ENCODE measurements at regions not wholly inside any gene's neighbourhood (a gene's known extent, or its start where the extent isn't known, plus 50 kb on each side); places are given as distances from the start of the nearest gene placed in this dataset.
A peak's percentile ranks its signal among the peaks of the same experiment; 100 is the strongest.
"Not testable (repeated sequence)": the region's sequence is repeated elsewhere in the genome, so short reads cannot be mapped to it uniquely, and the experiment has no call there.

GRCh38 chr7:106463851-106464611 lies 179.2 kb upstream of the NAMPT start:
- ATAC-seq (no peak), DNase-seq (no peak)
- intact Hi-C loops (cut with micrococcal nuclease), result loop anchor here (10.0 kb wide), 1 partner anchor 179 kb away; the partner anchor contains the start of gene NAMPT

- ATAC-seq (no peak), DNase-seq (no peak)
- intact Hi-C loops (cut with micrococcal nuclease), result loop anchor here (1.0 to 10.0 kb wide), 2 partner anchors 178 to 287 kb away; partner anchors contain the start of gene NAMPT
These were observed 178.2 kb upstream of the NAMPT start for GRCh38 chr7:106462914-106463482.

- intact Hi-C loops (cut with micrococcal nuclease), result loop anchor here (1.0 to 10.0 kb wide), 2 partner anchors 178 to 286 kb away; partner anchors contain the start of gene NAMPT
These were observed 177.6 kb upstream of the NAMPT start for GRCh38 chr7:106462365-106462859.

GRCh38 chr7:106460792-106461254 lies 176.0 kb upstream of the NAMPT start:
- no peak for ATAC-seq
- DNase-seq, result no peak
- intact Hi-C loops (cut with micrococcal nuclease), result loop anchor here (10.0 kb wide), 1 partner anchor 176 kb away; the partner anchor contains the start of gene NAMPT

More at GRCh38 chr7:106462365-106462859, 177.6 kb upstream of the NAMPT start:
- DNase-seq (no peak), ATAC-seq (peak; percentile 37)

GRCh38 chr7:106459397-106460072 lies 174.8 kb upstream of the NAMPT start:
- intact Hi-C loops (cut with micrococcal nuclease), result loop anchor here (10.0 kb wide), 1 partner anchor 175 kb away; the partner anchor contains the start of gene NAMPT
- no peak for ATAC-seq

GRCh38 chr7:106457678-106458077 lies 172.9 kb upstream of the NAMPT start:
- ATAC-seq (no peak), DNase-seq (no peak)
- intact Hi-C loops (cut with micrococcal nuclease), result no loop called here

More at GRCh38 chr7:106459397-106460072, 174.8 kb upstream of the NAMPT start:
- no peak for DNase-seq

GRCh38 chr7:106456329-106456728 lies 171.5 kb upstream of the NAMPT start:
- no peak for ATAC-seq
- intact Hi-C loops (cut with micrococcal nuclease), result no loop called here

GRCh38 chr7:106452031-106452851 lies 167.5 kb upstream of the NAMPT start:
- ATAC-seq (no peak), DNase-seq (no peak)
- intact Hi-C loops (cut with micrococcal nuclease), result no loop called here

More at GRCh38 chr7:106456329-106456728, 171.5 kb upstream of the NAMPT start:
- no peak for DNase-seq

GRCh38 chr7:106451171-106451570 lies 166.4 kb upstream of the NAMPT start:
- DNase-seq (no peak), ATAC-seq (no peak)
- intact Hi-C loops (cut with micrococcal nuclease), result no loop called here

- no peak for ATAC-seq
- no peak for DNase-seq
- intact Hi-C loops (cut with micrococcal nuclease), result no loop called here
These were observed 165.9 kb upstream of the NAMPT start for GRCh38 chr7:106450716-106451115.

- intact Hi-C loops (cut with micrococcal nuclease), result no loop called here
- no peak for ATAC-seq
- no peak for DNase-seq
These were observed 164.4 kb upstream of the NAMPT start for GRCh38 chr7:106448992-106449859.

GRCh38 chr7:106448346-106448991 lies 163.7 kb upstream of the NAMPT start:
- intact Hi-C loops (cut with micrococcal nuclease), result no loop called here
- ATAC-seq, result no peak
- no peak for DNase-seq

GRCh38 chr7:106447318-106447847 lies 162.6 kb upstream of the NAMPT start:
- intact Hi-C loops (cut with micrococcal nuclease), result no loop called here
- DNase-seq (no peak), ATAC-seq (peak; percentile 58)

GRCh38 chr7:106445366-106445765 lies 160.6 kb upstream of the NAMPT start:
- intact Hi-C loops (cut with micrococcal nuclease); DNase-seq; ATAC-seq: not testable (repeated sequence)

GRCh38 chr7:106444068-106444655 lies 159.4 kb upstream of the NAMPT start:
- ATAC-seq, result no peak
- intact Hi-C loops (cut with micrococcal nuclease), result no loop called here
- DNase-seq, result no peak

GRCh38 chr7:106443156-106443555 lies 158.4 kb upstream of the NAMPT start:
- ATAC-seq (no peak), DNase-seq (no peak)
- intact Hi-C loops (cut with micrococcal nuclease), result no loop called here

- intact Hi-C loops (cut with micrococcal nuclease), result no loop called here
- no peak for ATAC-seq
- DNase-seq, result no peak
These were observed 157.7 kb upstream of the NAMPT start for GRCh38 chr7:106442476-106442875.
